Activated CD8-positive, alpha-beta memory T cell treated with anti-CD3 and anti-CD28 coated beads for 36 hours (primary cell): ENCODE measurements at regions not wholly inside any gene's neighbourhood (a gene's known extent, or its start where the extent isn't known, plus 50 kb on each side); places are given as distances from the start of the nearest gene placed in this dataset.

Experiments
- CTCF ChIA-PET: fragments of 350-600 bp; sonication (Branson Sonifier 250); formaldehyde crosslinking; loops from one replicate; lab custom pipeline; 2021; ENCODE audit warnings: antibody characterized with exemption; lab: Charles Lee
- POLR2A ChIA-PET: fragments of 350-600 bp; sonication (Branson Sonifier 250); formaldehyde crosslinking; loops from one replicate; lab custom pipeline; 2021; ENCODE audit warnings: antibody characterized with exemption; lab: Charles Lee

GRCh38 chr1:87689487-87689886 is 360.8 kb downstream of the LMO4 start:
- CTCF ChIA-PET = no interaction called here
- POLR2A ChIA-PET = no interaction called here

- CTCF ChIA-PET = no interaction called here
- POLR2A ChIA-PET = no interaction called here
Measured at GRCh38 chr1:87696483-87696882, 367.8 kb downstream of the LMO4 start.

DNA sequence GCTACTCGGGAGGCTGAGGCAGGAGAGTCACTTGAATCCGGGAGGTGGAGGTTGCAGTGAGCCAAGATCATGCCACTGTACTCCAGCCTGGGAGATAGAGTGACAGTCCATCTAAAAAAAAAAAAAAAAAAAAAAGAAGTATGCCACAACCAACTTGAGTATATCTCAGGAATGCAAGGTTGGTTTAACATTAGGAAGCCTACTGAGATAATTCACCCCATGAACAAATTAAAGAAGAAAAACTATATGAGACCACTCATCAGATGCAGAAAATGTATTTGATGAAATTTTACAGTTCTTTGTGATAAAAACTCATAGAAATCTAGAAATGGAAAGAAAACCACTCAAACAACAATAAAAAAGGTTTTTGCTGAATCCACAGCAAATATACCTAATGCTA is 373.8 kb downstream of the LMO4 start:
- POLR2A ChIA-PET = no interaction called here

DNA sequence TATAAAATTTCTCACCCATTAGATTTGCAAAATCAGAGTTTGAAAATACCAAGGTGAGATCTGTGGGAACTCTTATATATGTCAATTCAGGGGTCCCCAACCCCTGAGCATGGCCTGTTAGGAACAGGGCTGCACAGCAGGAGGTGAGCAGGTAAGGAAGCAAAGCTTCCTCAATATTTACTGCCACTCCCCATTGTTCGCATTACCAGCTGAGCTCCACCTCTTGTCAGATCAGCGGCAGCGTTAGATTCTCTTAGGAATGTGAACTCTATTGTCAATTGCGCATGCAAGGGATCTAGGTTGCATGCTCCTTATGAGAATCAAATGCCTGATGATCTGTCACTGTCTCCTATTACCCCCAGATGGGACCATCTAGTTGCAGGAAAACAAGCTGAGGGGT is 376.6 kb downstream of the LMO4 start:
- CTCF ChIA-PET = no interaction called here
- POLR2A ChIA-PET = no interaction called here

More for the DNA sequence above, 373.8 kb downstream of the LMO4 start:
- CTCF ChIA-PET = no interaction called here

GRCh38 chr1:87706203-87706602 is 377.5 kb downstream of the LMO4 start:
- CTCF ChIA-PET = no interaction called here
- POLR2A ChIA-PET = no interaction called here

GRCh38 chr1:87706779-87707228 is 378.1 kb downstream of the LMO4 start:
- ChIA-PET CTCF (no interaction called here), POLR2A (no interaction called here)

GRCh38 chr1:87707411-87707810 is 378.7 kb downstream of the LMO4 start:
- CTCF ChIA-PET = no interaction called here
- POLR2A ChIA-PET = no interaction called here

DNA sequence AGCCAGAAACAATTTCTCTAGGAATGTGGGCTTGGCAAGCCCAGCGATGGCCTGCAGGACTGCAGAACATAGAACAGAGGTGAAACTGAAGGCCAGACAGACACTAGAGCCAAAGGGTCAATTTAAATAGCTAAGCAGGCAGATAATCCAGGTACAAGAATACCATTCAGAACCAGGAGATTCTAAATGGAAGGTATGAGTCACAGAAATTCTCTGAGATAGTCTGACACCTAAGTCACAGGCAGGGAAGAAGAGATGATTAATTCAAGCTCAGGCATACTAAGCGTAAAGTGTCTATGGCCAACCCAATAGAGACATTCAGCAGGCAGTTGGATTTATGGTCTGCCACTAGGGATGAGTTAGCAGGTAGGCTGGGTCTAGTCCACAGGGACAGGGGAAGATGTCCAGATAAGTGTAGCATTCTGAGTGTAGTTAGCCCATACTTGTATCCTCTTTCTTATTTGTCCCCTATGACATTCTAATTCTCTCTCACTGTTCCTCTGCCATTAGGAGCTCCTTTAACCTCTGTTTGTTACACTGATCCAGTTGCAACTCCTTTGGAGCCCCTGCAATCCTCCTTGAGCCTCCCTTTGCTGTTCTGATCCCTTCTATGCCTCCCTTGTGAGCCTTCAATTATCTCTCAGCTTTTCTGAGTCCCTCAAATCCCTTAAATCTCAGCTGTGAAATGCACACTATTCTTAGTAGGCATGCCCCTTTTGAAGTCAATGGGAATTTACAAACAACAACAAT is 383.8 kb downstream of the LMO4 start:
- CTCF ChIA-PET = no interaction called here
- POLR2A ChIA-PET = no interaction called here

DNA sequence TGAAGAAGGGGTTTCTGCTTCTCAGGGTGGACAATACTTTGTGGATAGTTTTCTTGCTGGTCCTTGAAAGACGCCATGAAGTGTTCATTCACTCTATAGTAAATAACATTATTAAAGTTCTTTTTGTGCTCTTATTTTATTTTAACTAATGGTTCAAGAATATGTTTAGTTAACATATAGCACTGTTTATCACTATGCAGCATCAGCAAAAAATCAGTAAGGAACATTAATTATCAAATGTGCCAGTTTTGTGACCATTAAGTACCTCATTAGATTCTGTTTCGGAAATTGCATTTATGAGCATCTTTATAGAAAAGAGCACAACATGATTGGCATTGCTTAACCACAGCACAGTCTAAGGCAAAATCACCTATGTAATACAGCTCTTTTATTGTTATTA is 385.6 kb downstream of the LMO4 start:
- CTCF ChIA-PET = no interaction called here
- POLR2A ChIA-PET = no interaction called here

DNA sequence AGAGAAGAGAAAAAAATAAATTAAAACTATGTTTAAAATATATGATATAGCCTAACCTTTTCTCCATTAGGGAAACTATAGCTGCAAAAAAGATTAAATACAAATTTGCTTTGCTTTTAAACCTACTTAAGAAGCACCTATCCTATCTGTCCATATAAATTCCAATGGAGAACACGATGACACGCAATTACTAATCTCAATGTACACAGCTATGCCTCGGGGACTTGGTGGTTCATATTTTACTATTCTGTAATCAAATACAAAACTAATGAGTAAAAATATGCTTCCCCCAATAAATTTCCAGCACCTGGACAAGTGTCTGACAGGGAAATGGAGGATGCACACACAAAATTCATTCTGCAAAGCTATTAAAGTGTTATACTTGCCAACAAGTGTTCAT is 386.4 kb downstream of the LMO4 start:
- CTCF ChIA-PET = no interaction called here
- POLR2A ChIA-PET = no interaction called here

- ChIA-PET CTCF (no interaction called here), POLR2A (no interaction called here)
Measured at GRCh38 chr1:87715471-87715870, 386.8 kb downstream of the LMO4 start.

DNA sequence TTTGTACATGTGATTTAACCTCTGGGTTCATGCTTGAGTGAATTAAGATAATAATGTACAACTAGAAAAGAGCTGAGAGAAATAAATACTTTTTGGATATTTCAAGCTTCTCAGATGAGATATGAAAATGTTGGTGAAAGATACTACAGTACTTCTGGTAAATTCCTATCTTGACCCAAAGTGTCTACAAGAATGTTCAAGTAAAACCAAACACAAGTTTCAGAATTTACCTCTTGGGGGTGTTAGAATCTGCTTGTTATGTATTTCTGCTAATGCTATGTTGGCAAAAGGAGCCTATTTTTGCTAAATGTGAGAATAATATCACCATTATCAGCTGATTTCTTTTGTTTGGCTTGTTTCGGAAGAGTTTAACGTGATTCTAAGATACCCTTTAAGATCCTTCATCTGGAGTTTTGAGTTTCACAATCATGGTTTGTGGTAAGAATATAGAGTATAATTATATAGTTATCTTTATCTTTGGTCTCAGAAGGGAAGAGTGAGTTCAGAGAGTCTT is 388.5 kb downstream of the LMO4 start:
- ChIA-PET CTCF (no interaction called here), POLR2A (no interaction called here)

DNA sequence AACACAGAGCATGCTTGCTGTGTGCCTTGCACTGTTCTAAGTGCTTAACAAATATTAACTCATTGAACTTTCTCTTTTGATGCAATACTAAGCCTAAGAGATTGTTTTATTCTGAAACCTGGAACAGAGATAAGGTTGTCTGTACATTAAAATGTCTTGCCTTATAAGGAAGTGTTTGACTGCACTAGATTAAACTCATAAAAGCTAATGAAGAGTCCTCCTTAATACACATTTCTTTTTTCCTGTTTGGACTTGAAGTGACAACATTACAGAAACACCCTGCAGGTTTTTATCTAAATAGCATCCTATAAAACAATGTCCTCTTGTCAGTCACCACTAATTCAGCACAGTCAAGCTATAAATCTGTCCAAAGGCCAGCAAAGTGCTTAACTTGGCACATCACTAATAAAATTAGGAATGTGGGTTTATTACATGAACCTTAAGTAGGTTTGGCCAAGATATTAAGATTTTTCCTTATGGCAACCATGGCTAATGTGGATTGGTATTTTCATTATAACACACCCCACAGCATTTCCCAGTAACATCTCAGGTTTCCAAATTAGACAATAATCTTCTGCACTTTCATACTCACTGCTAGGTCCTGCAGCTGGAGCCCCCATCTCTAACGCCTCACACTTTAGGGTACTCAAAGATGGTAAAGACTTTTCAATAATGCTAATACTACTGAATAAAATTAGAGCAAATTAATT is 389.7 kb downstream of the LMO4 start:
- POLR2A ChIA-PET = no interaction called here
- CTCF ChIA-PET = no interaction called here

DNA sequence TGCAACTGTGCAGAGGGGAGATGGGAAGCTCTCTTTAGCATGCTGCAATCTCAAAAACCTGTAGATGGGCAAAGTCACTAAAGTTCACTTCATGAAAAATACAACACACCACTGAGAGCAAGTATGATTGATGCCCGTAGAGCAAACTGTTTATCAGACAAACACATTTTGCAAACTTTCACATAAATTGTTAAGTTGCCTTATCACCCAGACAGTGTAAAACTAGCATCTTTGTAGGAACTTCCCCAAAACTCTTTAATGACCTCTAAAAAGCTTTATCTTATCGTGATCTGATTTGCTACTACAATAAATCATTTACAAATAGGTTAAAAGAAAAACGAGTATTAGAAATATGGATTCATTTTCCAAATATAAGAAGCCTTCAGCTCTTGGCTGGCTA is 391.0 kb downstream of the LMO4 start:
- POLR2A ChIA-PET = no interaction called here

DNA sequence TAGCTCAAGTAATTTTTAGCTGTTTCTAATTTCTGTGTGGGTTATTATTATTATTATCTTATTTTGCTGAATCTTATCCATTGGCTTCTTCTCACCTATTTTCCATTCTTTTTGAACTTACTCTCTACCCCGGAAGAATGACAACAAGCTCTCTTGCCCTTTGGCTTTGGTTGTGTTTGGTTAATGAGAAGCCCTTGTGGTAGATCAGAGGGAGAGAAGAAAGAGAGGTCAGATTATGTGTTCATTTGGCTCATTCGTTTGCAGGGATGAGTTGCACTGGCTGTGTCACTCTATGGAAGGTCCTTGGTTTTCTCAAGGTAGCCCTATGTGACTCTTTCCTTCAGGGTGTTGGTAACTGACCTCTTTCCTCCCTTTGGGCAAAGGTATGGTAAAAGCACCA is 391.9 kb downstream of the LMO4 start:
- POLR2A ChIA-PET = no interaction called here

More for the DNA sequence above, 391.0 kb downstream of the LMO4 start:
- CTCF ChIA-PET = no interaction called here

GRCh38 chr1:87723193-87723592 is 394.5 kb downstream of the LMO4 start:
- ChIA-PET CTCF (no interaction called here), POLR2A (no interaction called here)

More for the DNA sequence above, 391.9 kb downstream of the LMO4 start:
- CTCF ChIA-PET = no interaction called here

DNA sequence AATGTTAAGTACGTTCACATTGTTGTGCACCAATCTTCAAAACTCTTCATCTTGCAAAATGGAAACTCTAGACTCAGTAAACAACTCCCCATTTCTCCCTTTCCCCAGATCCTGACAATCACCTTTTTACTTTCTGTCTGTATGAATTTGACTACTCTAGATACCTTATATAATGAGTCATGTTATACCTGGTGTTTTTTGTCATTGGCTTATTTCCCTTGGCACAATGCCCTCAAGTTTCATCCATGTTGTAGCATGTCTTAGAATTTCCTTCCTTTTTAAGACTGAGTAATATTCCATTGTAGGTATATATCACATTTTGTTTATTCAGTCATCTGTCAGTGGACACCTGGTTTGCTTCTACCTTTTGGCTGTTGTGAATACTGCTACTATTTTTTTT is 399.5 kb downstream of the LMO4 start:
- POLR2A ChIA-PET = no interaction called here
- CTCF ChIA-PET = no interaction called here

- POLR2A ChIA-PET = no interaction called here
- CTCF ChIA-PET = no interaction called here
Measured at GRCh38 chr1:87730274-87731216, 401.9 kb downstream of the LMO4 start.

DNA sequence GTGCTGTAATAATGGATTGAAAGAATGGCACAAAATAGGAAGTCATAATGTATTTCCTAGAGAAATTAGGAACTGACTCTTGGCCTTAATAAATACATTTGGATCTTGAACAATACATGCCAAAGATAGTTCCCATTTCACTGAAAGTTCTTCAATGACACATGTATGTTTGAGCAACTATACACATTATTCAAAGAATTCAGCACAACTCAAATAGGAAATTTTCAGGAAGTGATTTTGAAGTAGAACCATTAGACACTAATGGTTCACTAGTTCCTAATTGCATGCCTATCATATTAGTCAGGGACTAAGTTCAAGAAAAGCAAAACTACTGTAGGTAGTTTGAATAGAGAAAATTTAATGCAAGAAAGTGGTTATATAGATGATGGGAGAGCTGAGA is 404.7 kb downstream of the LMO4 start:
- POLR2A ChIA-PET = no interaction called here

DNA sequence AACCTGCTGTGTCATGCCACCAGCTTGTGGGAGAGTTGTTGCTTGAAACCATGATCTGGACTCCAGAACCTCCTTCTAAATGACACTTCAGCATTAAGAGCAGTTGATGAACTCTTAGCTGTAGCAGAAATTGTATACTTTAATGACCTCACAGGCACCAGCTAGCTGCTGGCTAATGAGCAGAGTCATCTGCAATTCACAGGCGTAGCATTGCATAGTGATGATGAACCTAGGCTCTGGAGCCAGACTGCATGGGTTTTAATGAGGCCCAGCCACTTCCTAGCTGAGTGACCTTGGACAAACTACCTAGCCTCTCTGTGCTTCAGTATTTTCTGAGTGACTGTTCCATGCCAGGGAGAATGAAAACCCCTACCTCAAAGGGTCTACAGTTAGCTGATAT is 407.1 kb downstream of the LMO4 start:
- CTCF ChIA-PET = no interaction called here
- POLR2A ChIA-PET = no interaction called here

More for the DNA sequence above, 404.7 kb downstream of the LMO4 start:
- CTCF ChIA-PET = no interaction called here
